H1 (cell line): ENCODE measurements at regions not wholly inside any gene's neighbourhood (a gene's known extent, or its start where the extent isn't known, plus 50 kb on each side); places are given as distances from the start of the nearest gene placed in this dataset.

ENCODE experiments used
- CTCF ChIA-PET: fragments of 300-600 bp; sonication (Branson Sonifier 250); formaldehyde crosslinking; loops from one replicate; lab custom pipeline; 2021; ENCODE audit not compliant: partially characterized antibody; lab: Charles Lee
- POLR2A ChIA-PET: fragments of 300-600 bp; sonication (Branson Sonifier 250); formaldehyde crosslinking; loops from one replicate; lab custom pipeline; 2021; ENCODE audit warnings: inconsistent platforms; ENCODE audit not compliant: partially characterized antibody; lab: Charles Lee
- DNase-seq, 2 experiments: peaks; one replicate each; pipeline versions ENCODE4 v3.0.0 to v3.0.0-alpha.2; 2010 to 2022; ENCODE audit warnings: low spot score in 2 of 2, low read depth in 1 of 2, mixed read lengths in 1 of 2
- FAIRE-seq: peaks from 2 replicates; lab custom pipeline; 2011; peaks lifted over from hg19 to GRCh38; lab: Jason Lieb, UNC
- H2AFZ ChIP-seq: 2 replicates; pipeline ENCODE4 v1.8.1; 2012; ENCODE audit warnings: low read length, inconsistent platforms
- H2AK5ac ChIP-seq: 2 replicates; pipeline ENCODE4 v1.6.1; 2013; ENCODE audit warnings: low read depth, low read length
- H2BK120ac ChIP-seq: replicated peaks from 2 replicates; pipeline ENCODE3; 2013; ENCODE audit warnings: low read depth, low read length, inconsistent platforms
- H2BK12ac ChIP-seq: 2 replicates; pipeline ENCODE4 v1.6.1; 2013; ENCODE audit warnings: low read depth, low read length
- H2BK15ac ChIP-seq: 2 replicates; pipeline ENCODE4 v1.6.1; 2013; ENCODE audit warnings: low read length
- H2BK20ac ChIP-seq: 2 replicates; pipeline ENCODE4 v1.6.1; 2013; ENCODE audit warnings: low read length
- H2BK5ac ChIP-seq: 2 replicates; pipeline ENCODE4 v1.6.1; 2013; ENCODE audit warnings: low read depth, low read length
- H3K14ac ChIP-seq: 2 replicates; pipeline ENCODE4 v1.6.1; 2013; ENCODE audit warnings: inconsistent platforms; ENCODE audit not compliant: insufficient read length
- H3K18ac ChIP-seq: 2 replicates; pipeline ENCODE4 v1.6.1; 2013; ENCODE audit warnings: low read length; ENCODE audit errors: extremely low read depth
- H3K23ac ChIP-seq: 2 replicates; pipeline ENCODE4 v1.6.1; 2013; ENCODE audit warnings: inconsistent platforms; ENCODE audit not compliant: insufficient read length
- H3K23me2 ChIP-seq: 2 replicates; pipeline ENCODE4 v1.6.1; 2013; ENCODE audit warnings: low read depth, low read length
- H3K27ac ChIP-seq: 2 replicates; pipeline ENCODE4 v1.6.1; 2011; ENCODE audit warnings: low read depth, low read length, inconsistent platforms
- H3K27me3 ChIP-seq, 4 experiments: replicated peaks in 1 of 4; 1 replicate in 1 of 4; 2 replicates in 3 of 4; pipeline versions ENCODE4 v1.6.1 to v1.8.1; 2011 to 2013; ENCODE audit warnings: low read length in 3 of 4, mild to moderate bottlenecking in 3 of 4, inconsistent platforms in 2 of 4, mixed read lengths in 2 of 4, moderate library complexity in 1 of 4; ENCODE audit not compliant: control insufficient read depth in 3 of 4, insufficient read depth in 3 of 4; ENCODE audit errors: extremely low read depth in 1 of 4
- H3K36me3 ChIP-seq, 4 experiments: 2 replicates each; pipeline versions ENCODE4 v1.6.1 to v1.8.1; 2011 to 2013; ENCODE audit warnings: mild to moderate bottlenecking in 4 of 4, low read length in 3 of 4, moderate library complexity in 2 of 4, control low read depth in 1 of 4, inconsistent platforms in 1 of 4; ENCODE audit not compliant: insufficient read depth in 4 of 4, control insufficient read depth in 2 of 4
- H3K4ac ChIP-seq: replicated peaks from 2 replicates; pipeline ENCODE3; 2013; ENCODE audit warnings: low read length, low read depth, mixed read lengths, inconsistent platforms; ENCODE audit not compliant: insufficient read length
- H3K4me1 ChIP-seq, 4 experiments: replicated peaks in 1 of 4; 1 replicate in 1 of 4; 2 replicates in 3 of 4; pipeline versions ENCODE4 v1.6.1 to v1.8.1; 2011 to 2013; ENCODE audit warnings: low read length in 3 of 4, inconsistent platforms in 2 of 4, mixed read lengths in 1 of 4; ENCODE audit not compliant: insufficient read depth in 4 of 4, control insufficient read depth in 3 of 4
- H3K4me2 ChIP-seq, 2 experiments: 2 replicates each; pipeline versions ENCODE4 v1.6.1 to v1.8.1; 2011 to 2013; ENCODE audit warnings: low read depth in 2 of 2, low read length in 2 of 2, control low read depth in 1 of 2, inconsistent platforms in 1 of 2, mild to moderate bottlenecking in 1 of 2; ENCODE audit not compliant: insufficient read depth in 1 of 2
- H3K4me3 ChIP-seq, 4 experiments: fragments of 200-600, 300-600 bp in 1 of 4; sonication (generic), shearing (Covaris generic), sonication (Bioruptor Twin) in 1 of 4; 2 replicates each; pipeline versions ENCODE4 v1.5.1 to v1.8.1; 2011 to 2016; ENCODE audit warnings: low read length in 4 of 4, low read depth in 3 of 4, control low read depth in 2 of 4, inconsistent platforms in 2 of 4, mild to moderate bottlenecking in 2 of 4, mixed read lengths in 1 of 4, moderate library complexity in 1 of 4; ENCODE audit not compliant: insufficient read depth in 2 of 4; ENCODE audit errors: extremely low read depth in 1 of 4
- H3K56ac ChIP-seq: replicated peaks from 2 replicates; pipeline ENCODE3; 2013; ENCODE audit warnings: low read depth, mild to moderate bottlenecking, mixed read lengths, low read length, inconsistent platforms; ENCODE audit not compliant: insufficient read length
- H3K79me1 ChIP-seq: 2 replicates; pipeline ENCODE4 v1.6.1; 2013; ENCODE audit warnings: low read depth, low read length, control low read depth
- H3K79me2 ChIP-seq, 2 experiments: 2 replicates each; pipeline versions ENCODE4 v1.6.1 to v1.8.1; 2012 to 2013; ENCODE audit warnings: low read length in 2 of 2, mild to moderate bottlenecking in 2 of 2, inconsistent platforms in 1 of 2; ENCODE audit not compliant: insufficient read depth in 2 of 2, control insufficient read depth in 1 of 2
- H3K9ac ChIP-seq, 4 experiments: replicated peaks in 1 of 4; 1 replicate in 1 of 4; 2 replicates in 3 of 4; pipeline versions ENCODE4 v1.6.1 to v1.8.1; 2011 to 2013; ENCODE audit warnings: low read depth in 3 of 4, low read length in 3 of 4, control low read depth in 2 of 4, mild to moderate bottlenecking in 2 of 4, moderate library complexity in 2 of 4, inconsistent platforms in 1 of 4; ENCODE audit errors: extremely low read depth in 1 of 4
- H3K9me3 ChIP-seq, 2 experiments: 2 replicates each; pipeline versions ENCODE4 v1.6.1 to v1.8.1; 2012 to 2013; ENCODE audit warnings: mild to moderate bottlenecking in 2 of 2, moderate library complexity in 2 of 2, control low read depth in 1 of 2, inconsistent platforms in 1 of 2, low read depth in 1 of 2, low read length in 1 of 2, mixed read lengths in 1 of 2; ENCODE audit not compliant: insufficient read depth in 2 of 2
- H4K20me1 ChIP-seq, 2 experiments: replicated peaks in 1 of 2; 2 replicates each; pipeline versions ENCODE3 to v1.8.1; 2011 to 2013; ENCODE audit warnings: inconsistent platforms in 2 of 2, low read length in 2 of 2, mild to moderate bottlenecking in 1 of 2; ENCODE audit not compliant: insufficient read depth in 2 of 2, control insufficient read depth in 1 of 2
- H4K5ac ChIP-seq: 2 replicates; pipeline ENCODE4 v1.6.1; 2013; ENCODE audit warnings: low read length, low read depth, mixed read lengths, inconsistent platforms; ENCODE audit not compliant: insufficient read length
- H4K8ac ChIP-seq: 2 replicates; pipeline ENCODE4 v1.8.0; 2013; ENCODE audit warnings: mild to moderate bottlenecking, moderate library complexity, low read length, inconsistent platforms; ENCODE audit not compliant: insufficient read depth; ENCODE audit errors: extremely low read depth
- H4K91ac ChIP-seq: replicated peaks from 2 replicates; pipeline ENCODE3; 2013; ENCODE audit warnings: low read length, mixed read lengths, inconsistent platforms; ENCODE audit not compliant: insufficient read length
- BRCA1 ChIP-seq: IDR thresholded peaks from 2 replicates; pipeline ENCODE4 v1.6.1; 2012; ENCODE audit warnings: low read depth, low read length, improper control_type of control experiment
- GTF2F1 ChIP-seq: IDR thresholded peaks from 2 replicates; pipeline ENCODE4 v1.6.1; 2012; ENCODE audit warnings: low read depth, low read length, improper control_type of control experiment, borderline replicate concordance
- JUND ChIP-seq: IDR thresholded peaks from 2 replicates; pipeline ENCODE4 v1.6.1; 2011; ENCODE audit warnings: mild to moderate bottlenecking, improper control_type of control experiment, low read length
- KDM4A ChIP-seq: IDR thresholded peaks from one replicate; pipeline ENCODE4 v1.7.1; 2012; ENCODE audit warnings: low read depth, mild to moderate bottlenecking, moderate library complexity, low read length, inconsistent platforms; ENCODE audit not compliant: severe bottlenecking
- KDM5A ChIP-seq: fragments of 200-600 bp; IDR thresholded peaks from 2 replicates; pipeline ENCODE4 v1.7.1; 2012; ENCODE audit warnings: mild to moderate bottlenecking, low read length, inconsistent platforms, mixed read lengths
- MAX ChIP-seq: IDR thresholded peaks from 2 replicates; pipeline ENCODE4 v1.6.1; 2012; ENCODE audit warnings: inconsistent platforms
- POLR2AphosphoS5 ChIP-seq: IDR thresholded peaks from 2 replicates; pipeline ENCODE4 v1.6.1; 2011; ENCODE audit warnings: low read depth, low read length
- POU5F1 ChIP-seq: IDR thresholded peaks from 2 replicates; pipeline ENCODE4 v1.6.1; 2011; ENCODE audit warnings: low read depth, mild to moderate bottlenecking, low read length, moderate library complexity
- SIN3A ChIP-seq, 2 experiments: IDR thresholded peaks in 1 of 2; conservative IDR thresholded peaks in 1 of 2; 2 replicates each; pipeline ENCODE4 v1.6.1; 2011 to 2012; ENCODE audit warnings: low read length in 2 of 2, improper control_type of control experiment in 1 of 2, low read depth in 1 of 2, mild to moderate bottlenecking in 1 of 2
- SP1 ChIP-seq: IDR thresholded peaks from 2 replicates; pipeline ENCODE4 v1.6.1; 2011; ENCODE audit warnings: low read depth, low read length
- SUZ12 ChIP-seq: fragments of 200-600 bp; sonication (generic); IDR thresholded peaks from 2 replicates; pipeline ENCODE4 v1.6.1; 2012; ENCODE audit warnings: mild to moderate bottlenecking, inconsistent platforms, low read length, moderate library complexity, mixed read lengths
- TAF7 ChIP-seq: optimal IDR thresholded peaks from 2 replicates; pipeline ENCODE3; 2011; ENCODE audit warnings: low read depth, mild to moderate bottlenecking, inconsistent platforms, low read length, moderate library complexity, borderline replicate concordance
- TCF12 ChIP-seq: IDR thresholded peaks from 2 replicates; pipeline ENCODE4 v1.6.1; 2011; ENCODE audit warnings: low read depth, mild to moderate bottlenecking, low read length
- TEAD4 ChIP-seq: IDR thresholded peaks from 2 replicates; pipeline ENCODE4 v1.6.1; 2012; ENCODE audit warnings: low read depth, low read length, inconsistent platforms, mixed read lengths
- USF2 ChIP-seq: IDR thresholded peaks from 2 replicates; pipeline ENCODE4 v1.6.1; 2011; ENCODE audit warnings: low read length, improper control_type of control experiment
- WGBS, 2 experiments: shearing (Covaris generic) in 1 of 2; methylation state at CpG; one replicate each; pipeline versions ENCODE4 v1.1.6 to v1.1.7; 2013 to 2015; ENCODE audit warnings: low lambda C conversion rate in 2 of 2, mixed read lengths in 2 of 2, inconsistent platforms in 1 of 2, low coverage in 1 of 2, missing lambda C conversion rate in 1 of 2; ENCODE audit not compliant: insufficient replicate concordance in 2 of 2, insufficient coverage in 1 of 2, insufficient read length in 1 of 2; ENCODE audit errors: extremely low coverage in 1 of 2, missing lambda C conversion rate in 1 of 2; 5-methylcytosine and 5-hydroxymethylcytosine counted together

- POLR2A ChIA-PET = no interaction called here
- TF ChIP-seq POLR2AphosphoS5 = no peak
- TF ChIP-seq BRCA1 = no peak
- TF ChIP-seq JUND = no peak
- TF ChIP-seq TCF12 = no peak
- no peak for TF ChIP-seq TEAD4
- no peak for TF ChIP-seq MAX
- TF ChIP-seq KDM5A = no peak
- TF ChIP-seq KDM4A = no peak
- TF ChIP-seq SUZ12 = no peak
- no peak for TF ChIP-seq POU5F1
- TF ChIP-seq SIN3A (conservative IDR thresholded peaks at IDR 0.05 in 1 of 2, IDR thresholded peaks at IDR 0.05 in 1 of 2; ENCODE audit: low read depth in 1 of 2, low read length in 2 of 2) = no peak
- no peak for TF ChIP-seq TAF7
- TF ChIP-seq SP1 = no peak
- no peak for TF ChIP-seq GTF2F1
- TF ChIP-seq USF2 = no peak
Observed at GRCh38 chr14:40123816-40124215, 691.6 kb upstream of the FBXO33 start.

More at GRCh38 chr14:40123816-40124215, 691.6 kb upstream of the FBXO33 start:
- Histone ChIP-seq H2BK20ac (no peak overlapping the region), H3K36me3 (no peaks in the 10 kb centered on the region), H3K14ac (no peak overlapping the region), H3K9me3 (no peaks in the 10 kb centered on the region), H3K79me1 (no peaks in the 10 kb centered on the region), H2BK120ac (no peak overlapping the region), H3K4me3 (no peak overlapping the region), H3K4me2 (no peak overlapping the region), H3K27ac (no peak overlapping the region), H3K23me2 (no peaks in the 10 kb centered on the region), H4K5ac (no peak overlapping the region), H3K79me2 (no peaks in the 10 kb centered on the region), H3K4ac (no peak overlapping the region), H2BK12ac (no peak overlapping the region), H3K18ac (no peak overlapping the region), H3K9ac (no peak overlapping the region), H3K56ac (no peak overlapping the region), H3K27me3 (no peaks in the 10 kb centered on the region), H4K20me1 (no peaks in the 10 kb centered on the region), H4K91ac (no peak overlapping the region), H3K4me1 (no peaks in the 10 kb centered on the region; a peak in 1 of 7 replicates), H2BK5ac (no peak overlapping the region), H2AFZ (no peak overlapping the region), H2AK5ac (no peak overlapping the region), H2BK15ac (no peak overlapping the region), H3K23ac (no peak overlapping the region), H4K8ac (no peak overlapping the region)
- DNase-seq = no peak
- no peak for FAIRE-seq
- WGBS, 2 experiments = 89% methylated on average over 2 of the region's 2 CpGs; no CpG with 5 or more reads in 1 of the 2 experiments
- CTCF ChIA-PET = no interaction called here
